CD14-positive monocyte (primary cell): ENCODE measurements at regions not wholly inside any gene's neighbourhood (a gene's known extent, or its start where the extent isn't known, plus 50 kb on each side); places are given as distances from the start of the nearest gene placed in this dataset.

Source experiments
- DNase-seq, 3 donors: peaks; one replicate each; pipeline ENCODE4 v3.0.0-alpha.2; 2011 to 2022
- H2AFZ ChIP-seq: 2 replicates; pipeline ENCODE4 v1.6.0; 2012; ENCODE audit warnings: mild to moderate bottlenecking, low read depth, low read length, inconsistent platforms; ENCODE audit not compliant: insufficient read depth, poor library complexity, severe bottlenecking
- H3K27ac ChIP-seq, 2 donors: 1 replicate in 1 of 2; 2 replicates in 1 of 2; pipeline ENCODE4 v1.5.1; 2012 to 2013; ENCODE audit warnings: low read length in 2 of 2, control low read depth in 1 of 2, inconsistent platforms in 1 of 2, low read depth in 1 of 2, mild to moderate bottlenecking in 1 of 2
- H3K27me3 ChIP-seq, 2 donors: one replicate each; pipeline versions ENCODE4 v1.6.0 to v1.6.1; 2011 to 2013; ENCODE audit warnings: low read length in 2 of 2; ENCODE audit not compliant: control insufficient read depth in 2 of 2, insufficient read depth in 2 of 2
- H3K36me3 ChIP-seq, 2 donors: replicated peaks in 1 of 2; 1 replicate in 1 of 2; 2 replicates in 1 of 2; pipeline versions ENCODE4 v1.5.1 to v1.6.1; 2012 to 2013; ENCODE audit warnings: low read length in 2 of 2, control low read depth in 1 of 2, inconsistent platforms in 1 of 2, mild to moderate bottlenecking in 1 of 2; ENCODE audit not compliant: insufficient read depth in 2 of 2, control insufficient read depth in 1 of 2
- H3K4me1 ChIP-seq, 2 donors: 1 replicate in 1 of 2; 2 replicates in 1 of 2; pipeline versions ENCODE4 v1.5.1 to v1.6.1; 2012 to 2013; ENCODE audit warnings: low read length in 2 of 2, control low read depth in 1 of 2, inconsistent platforms in 1 of 2, mild to moderate bottlenecking in 1 of 2, moderate library complexity in 1 of 2; ENCODE audit not compliant: insufficient read depth in 2 of 2, control insufficient read depth in 1 of 2
- H3K4me2 ChIP-seq: replicated peaks from 2 replicates; pipeline ENCODE3; 2012; ENCODE audit warnings: low read length, moderate library complexity, mild to moderate bottlenecking; ENCODE audit not compliant: poor library complexity, severe bottlenecking; ENCODE audit errors: extremely low read depth
- H3K4me3 ChIP-seq, 3 experiments: fragments of 200-600 bp in 1 of 3; sonication (generic) in 1 of 3; replicated peaks in 1 of 3; 1 replicate in 2 of 3; 2 replicates in 1 of 3; pipeline ENCODE4 v1.5.1; 2011 to 2013; ENCODE audit warnings: low read length in 3 of 3, mild to moderate bottlenecking in 3 of 3, control low read depth in 2 of 3, low read depth in 2 of 3, inconsistent platforms in 1 of 3, moderate library complexity in 1 of 3
- H3K79me2 ChIP-seq: 2 replicates; pipeline ENCODE4 v1.6.0; 2012; ENCODE audit warnings: mild to moderate bottlenecking, control low read depth, inconsistent platforms, low read length, moderate library complexity; ENCODE audit not compliant: insufficient read depth
- H3K9ac ChIP-seq: 2 replicates; pipeline ENCODE4 v1.6.0; 2017; ENCODE audit warnings: low read length, mild to moderate bottlenecking; ENCODE audit not compliant: insufficient read depth, poor library complexity, severe bottlenecking
- H3K9me3 ChIP-seq, 2 donors: replicated peaks in 1 of 2; 1 replicate in 1 of 2; 2 replicates in 1 of 2; pipeline versions ENCODE4 v1.5.1 to v1.6.1; 2012 to 2013; ENCODE audit warnings: low read length in 2 of 2, control low read depth in 1 of 2; ENCODE audit not compliant: control insufficient read depth in 1 of 2, insufficient read depth in 1 of 2
- H4K20me1 ChIP-seq: 2 replicates; pipeline ENCODE4 v1.6.0; 2012; ENCODE audit warnings: mild to moderate bottlenecking, low read length, control low read depth, moderate library complexity; ENCODE audit not compliant: insufficient read depth
- H3K27ac Mint-ChIP-seq, 7 donors: one replicate each; pipeline ENCODE4 v1.8.0; 2020; ENCODE audit warnings: mild to moderate bottlenecking in 7 of 7, mixed read lengths in 7 of 7, moderate library complexity in 6 of 7, inconsistent platforms in 2 of 7
- H3K27me3 Mint-ChIP-seq, 3 donors: one replicate each; pipeline ENCODE4 v1.8.0; 2021 to 2022; ENCODE audit warnings: low read depth in 3 of 3, mild to moderate bottlenecking in 3 of 3, mixed read lengths in 3 of 3, moderate library complexity in 3 of 3, inconsistent platforms in 1 of 3
- H3K36me3 Mint-ChIP-seq, 2 donors: one replicate each; pipeline ENCODE4 v1.8.0; 2020; ENCODE audit warnings: mixed read lengths in 2 of 2, inconsistent platforms in 1 of 2, mild to moderate bottlenecking in 1 of 2
- H3K4me1 Mint-ChIP-seq: one replicate; pipeline ENCODE4 v1.8.0; 2020; ENCODE audit warnings: mild to moderate bottlenecking, mixed read lengths
- H3K4me3 Mint-ChIP-seq, 2 donors: one replicate each; pipeline ENCODE4 v1.8.0; 2020; ENCODE audit warnings: mild to moderate bottlenecking in 2 of 2, mixed read lengths in 2 of 2, moderate library complexity in 1 of 2
- H3K9me3 Mint-ChIP-seq, 7 donors: one replicate each; pipeline ENCODE4 v1.8.0; 2020 to 2022; ENCODE audit warnings: mixed read lengths in 7 of 7, mild to moderate bottlenecking in 6 of 7, moderate library complexity in 6 of 7, inconsistent platforms in 2 of 7
- CTCF ChIP-seq: fragments of 200-600 bp; IDR thresholded peaks from one replicate; pipeline ENCODE4 v1.8.0; 2022; ENCODE audit warnings: antibody characterized with exemption, mild to moderate bottlenecking
- WGBS: methylation state at CpG from one replicate; pipeline ENCODE4 v1.1.5; 2013; ENCODE audit warnings: missing lambda C conversion rate; ENCODE audit not compliant: insufficient coverage; 5-methylcytosine and 5-hydroxymethylcytosine counted together
- intact Hi-C, 2 donors: fragments of 100-400 bp; cut with micrococcal nuclease; formaldehyde crosslinking; loops; one replicate each; pipeline versions ENCODE4 v1.15.0 to v1.15.1; 2023

- TF ChIP-seq CTCF, result no peak
- Mint-ChIP-seq H3K27me3 (peaks cover 0 to 1% (median 0%) of the 10 kb centered on the region in 3 donors), H3K9me3 (no peaks in the 10 kb centered on the region), H3K36me3 (no peaks in the 10 kb centered on the region), H3K27ac (no peak overlapping the region), H3K4me3 (no peak overlapping the region), H3K4me1 (no peaks in the 10 kb centered on the region)
- no CpG with 5 or more reads among the region's 1 CpG for WGBS
- Histone ChIP-seq H4K20me1 (no peaks in the 10 kb centered on the region), H3K4me1 (no peaks in the 10 kb centered on the region), H3K4me2 (no peak overlapping the region), H3K9ac (no peak overlapping the region), H3K27me3 (peaks cover 0 to 2% of the 10 kb centered on the region in 2 donors), H2AFZ (no peak overlapping the region), H3K4me3 (no peak overlapping the region), H3K79me2 (no peaks in the 10 kb centered on the region), H3K27ac (no peak overlapping the region), H3K36me3 (no peaks in the 10 kb centered on the region), H3K9me3 (no peaks in the 10 kb centered on the region)
- intact Hi-C loops, result no loop called here
- DNase-seq, result no peak
Measured at GRCh38 chr20:7736336-7736735, 203.9 kb downstream of the HAO1 start.

- Histone ChIP-seq H3K79me2 (no peaks in the 10 kb centered on the region), H3K27me3 (no peaks in the 10 kb centered on the region), H4K20me1 (no peaks in the 10 kb centered on the region), H2AFZ (no peak overlapping the region), H3K27ac (no peak overlapping the region), H3K4me3 (no peak overlapping the region), H3K4me1 (no peaks in the 10 kb centered on the region), H3K36me3 (no peaks in the 10 kb centered on the region), H3K4me2 (no peak overlapping the region), H3K9ac (no peak overlapping the region), H3K9me3 (no peaks in the 10 kb centered on the region)
- no CpG with 5 or more reads among the region's 2 CpGs for WGBS
- H3K9me3 Mint-ChIP-seq, result peaks cover 0 to 4% (median 0%) of the 10 kb centered on the region in 7 donors
- no peak for TF ChIP-seq CTCF
- no peak for DNase-seq
- no peaks in the 10 kb centered on the region for H3K27me3 Mint-ChIP-seq
- no peaks in the 10 kb centered on the region for H3K4me1 Mint-ChIP-seq
- H3K36me3 Mint-ChIP-seq, result no peaks in the 10 kb centered on the region
- intact Hi-C loops, result no loop called here
- no peak overlapping the region for H3K4me3 Mint-ChIP-seq
- H3K27ac Mint-ChIP-seq, result no peak overlapping the region
Measured at GRCh38 chr20:7741866-7742265, 198.4 kb downstream of the HAO1 start.
